HG03097 (cell line): ENCODE measurements at regions not wholly inside any gene's neighbourhood (a gene's known extent, or its start where the extent isn't known, plus 50 kb on each side); places are given as distances from the start of the nearest gene placed in this dataset.
"Not testable (repeated sequence)": the region's sequence is repeated elsewhere in the genome, so short reads cannot be mapped to it uniquely, and the experiment has no call there.

Experiments used
- ATAC-seq: cut with Tn5 transposase; IDR thresholded peaks from one replicate; pipeline ENCODE4 v1.9.1; 2021; ENCODE audit not compliant: unreplicated experiment, low FRiP score

GRCh38 chr17:83190601-83191387, 111.4 kb downstream of the METRNL start:
- ATAC-seq, result no peak

GRCh38 chr17:83191388-83192160, 112.2 kb downstream of the METRNL start:
- no peak for ATAC-seq

- no peak for ATAC-seq
These were observed 112.9 kb downstream of the METRNL start for GRCh38 chr17:83192161-83192788.

GRCh38 chr17:83192789-83193335, 113.5 kb downstream of the METRNL start:
- ATAC-seq, result not testable (repeated sequence)

GRCh38 chr17:83193336-83194185, 114.2 kb downstream of the METRNL start:
- no peak for ATAC-seq

- no peak for ATAC-seq
These were observed 114.8 kb downstream of the METRNL start for GRCh38 chr17:83194186-83194561.

- ATAC-seq, result no peak
These were observed 115.4 kb downstream of the METRNL start for GRCh38 chr17:83194761-83195329.

- no peak for ATAC-seq
These were observed 116.1 kb downstream of the METRNL start for GRCh38 chr17:83195330-83196023.

- no peak for ATAC-seq
These were observed 116.6 kb downstream of the METRNL start for GRCh38 chr17:83196024-83196365.

- no peak for ATAC-seq
These were observed 117.0 kb downstream of the METRNL start for GRCh38 chr17:83196366-83196765.

GRCh38 chr17:83196973-83197880, 117.8 kb downstream of the METRNL start:
- ATAC-seq, result no peak

GRCh38 chr17:83198366-83199341, 119.2 kb downstream of the METRNL start:
- no peak for ATAC-seq

- no peak for ATAC-seq
These were observed 120.2 kb downstream of the METRNL start for GRCh38 chr17:83199500-83200201.

GRCh38 chr17:83200231-83200699, 120.9 kb downstream of the METRNL start:
- ATAC-seq, result peak; percentile 48

GRCh38 chr17:83200751-83201150, 121.3 kb downstream of the METRNL start:
- ATAC-seq, result no peak

GRCh38 chr17:83201206-83202001, 122.0 kb downstream of the METRNL start:
- ATAC-seq, result no peak
